ENCODE measurements at regions not wholly inside any gene's neighbourhood (a gene's known extent, or its start where the extent isn't known, plus 50 kb on each side); places are given as distances from the start of the nearest gene placed in this dataset.

GRCh38 chr11:25890626-25891260 is 441.2 kb upstream of the ANO3 start:
- no peaks in the 10 kb centered on the region for H4K20me1 ChIP-seq (ENCODE audit: insufficient read depth)
- H3K4me1 ChIP-seq (ENCODE audit: low read depth, poor library complexity, severe bottlenecking): no peaks in the 10 kb centered on the region
- H3K4me2 ChIP-seq: no peak overlapping the region
- TF ChIP-seq CTCF (conservative IDR thresholded peaks at IDR 0.05; ENCODE audit: low read depth, low read length): no peak
- H2AFZ ChIP-seq (ENCODE audit: low read depth): no peak overlapping the region
- H3K36me3 ChIP-seq (ENCODE audit: insufficient read depth): no peaks in the 10 kb centered on the region
- no peak overlapping the region for H3K27ac ChIP-seq
- H3K79me2 ChIP-seq (ENCODE audit: insufficient read depth, low read depth): no peaks in the 10 kb centered on the region
- no peaks in the 10 kb centered on the region for H3K27me3 ChIP-seq (ENCODE audit: insufficient read depth, low read depth)
- no peak overlapping the region for H3K9ac ChIP-seq
- no peak overlapping the region for H3K4me3 ChIP-seq (IDR thresholded peaks at IDR 0.05; ENCODE audit: insufficient read depth, low read depth, low read length)

- Histone ChIP-seq H3K79me2 (ENCODE audit: insufficient read depth, low read depth) (no peaks in the 10 kb centered on the region), H3K9ac (no peak overlapping the region), H3K27ac (no peak overlapping the region), H3K27me3 (ENCODE audit: insufficient read depth, low read depth) (no peaks in the 10 kb centered on the region), H2AFZ (ENCODE audit: low read depth) (no peak overlapping the region), H3K4me1 (ENCODE audit: low read depth, poor library complexity, severe bottlenecking) (no peaks in the 10 kb centered on the region), H3K4me3 (IDR thresholded peaks at IDR 0.05; ENCODE audit: insufficient read depth, low read depth, low read length) (no peak overlapping the region), H3K4me2 (no peak overlapping the region), H4K20me1 (ENCODE audit: insufficient read depth) (no peaks in the 10 kb centered on the region), H3K36me3 (ENCODE audit: insufficient read depth) (no peaks in the 10 kb centered on the region)
- no peak for TF ChIP-seq CTCF (conservative IDR thresholded peaks at IDR 0.05; ENCODE audit: low read depth, low read length)
These were observed 440.0 kb upstream of the ANO3 start for GRCh38 chr11:25891960-25892359.

GRCh38 chr11:25899617-25900160 is 432.2 kb upstream of the ANO3 start:
- no peak for TF ChIP-seq CTCF (conservative IDR thresholded peaks at IDR 0.05; ENCODE audit: low read depth, low read length)
- Histone ChIP-seq H3K36me3 (ENCODE audit: insufficient read depth) (no peaks in the 10 kb centered on the region), H3K79me2 (ENCODE audit: insufficient read depth, low read depth) (no peaks in the 10 kb centered on the region), H3K27me3 (ENCODE audit: insufficient read depth, low read depth) (no peaks in the 10 kb centered on the region), H3K9ac (no peak overlapping the region), H2AFZ (ENCODE audit: low read depth) (no peak overlapping the region), H3K4me3 (IDR thresholded peaks at IDR 0.05; ENCODE audit: insufficient read depth, low read depth, low read length) (no peak overlapping the region), H4K20me1 (ENCODE audit: insufficient read depth) (no peaks in the 10 kb centered on the region), H3K4me2 (no peak overlapping the region), H3K27ac (no peak overlapping the region), H3K4me1 (ENCODE audit: low read depth, poor library complexity, severe bottlenecking) (no peaks in the 10 kb centered on the region)

DNA sequence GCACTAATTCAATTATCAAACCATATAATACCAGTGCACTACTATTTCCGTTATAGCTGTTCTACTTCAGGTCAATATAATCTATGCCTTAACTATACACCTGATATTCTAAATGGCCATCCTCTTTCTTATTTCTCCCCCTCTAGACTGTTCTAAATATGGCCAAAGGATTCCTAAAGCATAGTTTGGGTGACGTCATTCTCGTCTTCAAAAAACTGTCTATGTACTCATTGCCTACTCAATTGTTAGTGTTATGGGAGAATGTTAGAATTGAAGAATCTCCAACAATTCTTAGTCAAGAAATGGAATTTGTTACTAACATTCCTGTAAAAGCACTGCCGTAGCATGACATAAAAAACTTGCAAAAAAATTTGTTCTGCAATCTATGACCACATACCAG is 431.1 kb upstream of the ANO3 start:
- H3K27me3 ChIP-seq (ENCODE audit: insufficient read depth, low read depth): no peaks in the 10 kb centered on the region
- H3K79me2 ChIP-seq (ENCODE audit: insufficient read depth, low read depth): no peaks in the 10 kb centered on the region
- no peak overlapping the region for H3K27ac ChIP-seq
- H2AFZ ChIP-seq (ENCODE audit: low read depth): no peak overlapping the region
- no peak overlapping the region for H3K4me2 ChIP-seq
- H4K20me1 ChIP-seq (ENCODE audit: insufficient read depth): no peaks in the 10 kb centered on the region
- no peaks in the 10 kb centered on the region for H3K4me1 ChIP-seq (ENCODE audit: low read depth, poor library complexity, severe bottlenecking)
- H3K4me3 ChIP-seq (IDR thresholded peaks at IDR 0.05; ENCODE audit: insufficient read depth, low read depth, low read length): no peak overlapping the region
- H3K9ac ChIP-seq: no peak overlapping the region
- TF ChIP-seq CTCF (conservative IDR thresholded peaks at IDR 0.05; ENCODE audit: low read depth, low read length): no peak
- H3K36me3 ChIP-seq (ENCODE audit: insufficient read depth): no peaks in the 10 kb centered on the region

Data from KMS-11 (cell line).